ENCODE measurements at regions not wholly inside any gene's neighbourhood (a gene's known extent, or its start where the extent isn't known, plus 50 kb on each side); places are given as distances from the start of the nearest gene placed in this dataset.
"Not testable (repeated sequence)": the region's sequence is repeated elsewhere in the genome, so short reads cannot be mapped to it uniquely, and the experiment has no call there.

DNA sequence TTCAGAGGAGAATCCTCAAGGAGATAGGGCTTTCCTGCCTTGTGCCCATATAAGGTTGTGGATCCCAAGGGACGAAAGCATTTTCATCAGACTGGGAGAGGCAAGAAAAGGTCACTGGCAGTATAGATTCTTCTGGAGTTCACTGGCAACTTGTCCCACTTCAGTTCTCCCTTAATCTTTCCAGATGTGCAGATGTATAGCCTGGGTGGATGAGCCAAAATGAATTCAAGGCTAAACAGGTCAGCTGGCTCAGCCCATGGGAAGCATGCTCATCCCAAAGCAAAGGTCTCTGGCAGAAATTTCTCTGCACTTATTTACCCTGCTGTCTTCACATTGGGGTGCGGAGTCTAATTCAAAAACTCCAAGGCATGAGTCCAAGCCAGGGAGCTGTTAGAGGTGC, 148.9 kb upstream of the TNP1 start:
- no peak for FAIRE-seq

DNA sequence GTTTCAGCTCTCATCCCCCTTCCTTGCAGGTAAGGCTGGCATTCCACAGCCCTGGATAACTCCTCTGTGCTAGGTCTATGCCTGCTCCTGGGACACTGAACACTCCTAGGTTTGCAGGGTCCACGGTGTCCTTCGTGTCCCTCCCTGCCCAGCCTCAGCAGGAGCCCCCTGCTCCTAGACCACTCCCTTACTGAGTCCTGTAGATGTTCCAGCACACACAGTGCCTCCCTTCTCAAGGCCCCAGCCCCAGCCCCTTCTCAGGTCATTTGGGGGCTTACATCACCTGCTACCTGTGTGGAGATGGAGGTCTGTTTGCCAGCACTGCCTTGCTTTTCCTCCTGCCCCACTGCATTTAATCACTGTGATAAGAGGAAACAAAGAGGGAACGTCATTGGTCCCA, 146.4 kb upstream of the TNP1 start:
- no peak for FAIRE-seq

DNA sequence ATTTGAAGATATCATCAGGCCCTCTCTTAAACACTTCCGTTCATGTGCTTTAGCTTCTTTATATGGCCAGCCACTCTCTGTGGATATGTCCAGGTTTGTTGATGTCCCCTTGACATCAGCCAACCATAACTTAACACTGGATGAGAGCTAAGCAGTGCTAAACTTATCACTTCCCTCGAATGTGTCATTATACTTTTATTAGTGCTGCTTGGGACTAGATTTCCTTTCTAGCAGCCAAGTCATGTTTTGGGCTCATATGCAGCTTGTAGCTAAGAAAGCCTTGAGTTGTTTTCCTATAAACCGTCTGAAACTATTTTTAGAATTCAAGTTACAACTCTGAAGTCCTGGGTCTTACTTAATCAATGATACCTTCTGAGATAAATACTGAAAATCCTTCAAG, 144.8 kb upstream of the TNP1 start:
- FAIRE-seq, result no peak

DNA sequence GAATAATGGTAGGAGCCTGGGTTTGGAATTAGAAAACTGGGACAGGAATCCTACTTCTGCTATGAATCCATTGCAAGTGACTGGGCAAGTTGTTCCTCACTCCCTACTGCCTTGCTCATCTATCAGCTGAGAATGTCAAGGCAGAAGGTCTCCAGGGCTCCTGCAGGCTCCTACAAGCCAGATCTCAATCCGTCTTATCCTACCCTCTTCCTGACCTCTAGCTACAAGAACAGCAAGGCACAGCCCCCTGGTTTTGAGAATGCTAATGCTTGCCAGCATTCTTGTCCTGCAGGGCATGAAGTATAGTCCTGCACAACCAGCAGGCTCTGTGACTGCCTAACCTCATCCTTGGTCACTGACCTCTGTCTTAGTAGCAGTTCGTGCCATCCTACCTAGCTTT, 141.9 kb upstream of the TNP1 start:
- no peak for FAIRE-seq

DNA sequence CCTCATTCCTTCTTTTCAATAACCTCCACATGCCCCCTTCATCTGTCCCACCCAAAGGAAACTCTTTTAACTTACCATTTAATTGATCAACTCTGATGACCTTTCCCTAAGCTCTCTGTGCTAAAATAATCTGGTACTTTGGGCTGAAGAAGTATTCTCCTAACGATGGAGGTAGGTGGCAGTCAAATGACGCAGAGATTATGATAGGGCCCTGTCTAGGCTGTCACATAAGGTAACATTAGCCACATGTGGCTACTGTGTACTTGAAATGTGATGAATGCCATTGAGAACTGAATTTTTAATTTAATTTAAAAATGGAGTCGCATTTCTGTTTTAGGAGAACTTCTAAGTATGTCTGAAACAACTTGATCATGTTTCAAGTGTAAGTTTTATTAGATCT, 140.5 kb upstream of the TNP1 start:
- no peak for FAIRE-seq

DNA sequence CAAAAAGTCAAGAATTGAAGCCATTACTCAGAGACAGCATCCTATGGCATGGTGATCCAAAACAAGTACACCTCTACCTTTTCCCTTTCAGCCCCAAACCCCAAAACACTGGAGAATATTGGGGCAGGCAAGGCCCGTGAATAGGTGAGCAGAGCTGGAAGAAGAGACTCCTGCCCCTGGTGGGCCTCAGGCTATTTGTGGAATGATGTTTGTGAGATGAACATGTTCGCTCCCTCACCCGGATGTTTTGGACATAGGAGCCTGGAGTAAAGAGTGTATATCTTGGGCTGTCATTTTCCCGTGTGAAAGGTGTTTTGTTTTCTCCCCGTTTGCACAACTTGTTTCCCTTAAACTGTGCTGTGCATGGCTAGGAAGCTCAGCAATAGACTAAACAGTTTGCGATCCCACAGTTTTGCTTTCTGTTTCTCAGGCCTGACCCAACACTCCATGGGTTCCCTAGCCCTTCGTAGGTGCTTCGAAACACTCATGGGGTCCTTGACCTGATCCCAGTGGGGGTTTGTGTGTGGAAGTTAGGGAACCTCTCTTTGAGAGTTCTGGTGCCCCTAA, 136.5 kb upstream of the TNP1 start:
- no peak for FAIRE-seq

DNA sequence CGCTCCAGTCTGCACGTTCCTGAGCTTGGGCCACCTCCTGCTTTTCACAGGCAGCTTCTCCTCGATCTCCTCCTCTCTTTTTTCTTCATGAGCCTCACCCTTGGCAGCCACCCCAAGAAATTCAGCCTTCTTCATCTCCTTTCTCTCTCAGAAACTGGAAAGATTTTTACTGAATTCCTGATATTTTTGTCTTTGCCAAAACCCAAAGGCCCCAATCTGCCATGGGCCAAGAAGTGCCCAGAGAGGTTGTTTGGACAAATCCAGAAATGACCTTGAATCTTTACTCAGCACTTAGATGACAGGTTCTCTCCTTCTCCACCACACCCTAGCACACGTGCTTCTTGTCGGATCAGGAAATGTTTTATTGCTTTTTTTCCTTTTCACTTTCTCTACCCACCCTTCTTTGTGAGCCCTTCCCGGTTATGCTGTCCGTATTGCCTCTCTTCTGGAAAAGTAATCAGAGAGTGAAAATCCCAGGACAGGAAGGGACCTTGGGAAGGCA, 134.5 kb upstream of the TNP1 start:
- no peak for FAIRE-seq

DNA sequence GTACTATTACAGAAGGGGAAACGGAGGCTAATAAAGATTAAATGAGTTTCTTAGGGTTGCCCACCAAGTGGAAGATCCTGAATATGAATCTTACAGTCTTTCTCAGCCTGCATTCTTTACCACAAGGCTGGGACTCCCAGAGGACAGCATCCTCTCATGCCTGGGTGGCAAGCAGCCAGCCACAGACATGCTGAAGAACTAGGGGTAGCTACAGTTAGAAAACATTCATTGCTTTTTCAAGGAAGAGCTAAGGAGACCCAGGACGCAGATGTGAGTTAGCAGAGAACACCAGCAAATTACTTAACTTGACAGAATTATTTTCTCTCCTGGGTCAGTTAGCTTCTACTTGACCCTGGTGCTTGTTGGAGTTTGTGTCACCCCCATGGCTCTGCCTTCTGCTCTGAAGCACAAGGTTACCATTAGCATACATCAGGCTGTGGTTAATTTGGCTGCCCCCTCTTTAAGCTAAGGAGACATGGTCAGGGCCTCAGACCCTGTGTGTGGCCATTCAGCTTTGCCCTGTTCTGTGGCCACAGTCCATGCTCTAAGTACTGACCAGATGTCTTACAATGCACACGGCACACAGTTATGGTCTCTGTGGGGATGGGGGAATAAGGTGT, 132.3 kb upstream of the TNP1 start:
- no peak for FAIRE-seq

DNA sequence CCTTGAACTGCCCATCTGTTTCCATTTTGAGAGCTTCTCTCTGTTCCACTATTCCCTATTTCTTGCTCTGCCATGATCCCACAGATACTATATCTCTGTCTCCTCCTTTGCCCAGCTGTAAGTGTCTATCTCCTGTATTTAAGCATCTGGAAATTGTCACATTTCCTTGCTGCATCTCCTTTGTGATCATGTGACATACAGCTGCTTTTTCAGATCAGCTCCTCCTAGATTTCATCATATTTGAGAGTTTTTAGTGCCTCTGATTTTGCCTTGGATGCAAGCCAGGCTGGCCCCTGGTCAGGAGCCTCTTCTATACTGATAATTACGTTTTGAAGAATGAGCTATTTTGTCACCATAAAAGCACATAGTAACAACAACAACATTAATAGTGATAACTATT, 131.7 kb upstream of the TNP1 start:
- FAIRE-seq, result no peak

DNA sequence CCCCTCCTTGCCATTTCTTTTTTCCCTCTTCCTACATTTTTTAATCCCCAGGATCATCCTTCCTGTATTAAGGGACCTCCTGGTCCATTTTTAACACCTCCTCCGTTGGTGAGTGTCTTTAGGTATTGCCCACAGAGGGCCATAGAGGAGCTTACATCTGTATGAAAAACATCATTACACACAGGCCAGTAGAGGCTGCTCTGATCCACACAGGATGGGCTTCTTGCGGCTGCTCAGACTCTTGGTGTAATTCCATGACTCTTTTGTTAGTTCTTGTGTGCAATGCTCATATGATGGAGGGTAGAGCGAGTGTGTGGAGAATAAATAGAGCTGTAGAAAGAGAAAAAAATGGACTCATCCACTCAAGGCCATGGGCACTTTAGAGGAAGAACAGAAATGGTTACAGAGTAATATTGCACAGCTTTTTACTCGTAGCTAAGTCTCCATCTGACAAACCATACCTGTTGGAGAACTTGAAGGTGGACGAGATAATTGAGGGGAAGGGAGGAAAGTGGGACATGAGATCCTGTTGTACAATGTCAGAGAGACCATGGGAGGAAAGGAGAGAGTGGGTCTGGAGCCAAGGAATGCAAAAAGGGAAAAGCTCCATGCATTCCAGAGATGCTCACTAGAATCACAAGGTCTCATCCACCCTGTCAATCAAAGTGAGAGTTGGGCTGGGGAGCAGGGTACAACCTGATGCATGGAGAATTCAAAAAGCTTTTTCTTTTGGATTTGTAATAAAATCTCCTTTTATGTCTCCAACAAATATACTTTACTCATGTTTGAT, 129.7 kb upstream of the TNP1 start:
- FAIRE-seq, result no peak

DNA sequence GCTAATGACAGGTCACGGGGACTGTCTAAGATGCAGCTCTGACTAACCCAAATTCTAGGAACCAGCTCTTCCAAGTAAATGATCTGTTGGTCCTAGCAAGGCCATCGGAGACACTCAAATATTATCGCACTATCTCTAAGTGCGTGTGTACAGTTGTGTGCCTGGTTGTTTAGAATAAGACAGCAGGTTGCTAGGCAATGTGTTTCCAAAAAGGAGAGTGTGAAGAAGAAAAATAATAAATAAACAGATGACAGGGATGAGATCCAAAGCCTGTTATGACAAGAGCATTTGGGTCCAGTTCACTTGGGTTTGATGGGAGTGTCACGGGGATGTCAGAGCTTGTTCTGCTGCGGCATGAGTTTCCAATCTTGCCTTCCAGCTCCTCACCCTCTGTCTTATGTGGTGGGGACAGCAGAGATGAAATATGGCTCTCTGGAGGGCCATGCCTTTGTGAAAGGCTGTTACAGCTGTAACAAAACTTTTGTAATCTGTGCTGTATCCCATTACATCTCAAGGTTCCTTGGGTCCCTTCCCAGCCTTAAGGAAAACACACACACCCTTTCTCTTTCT, 127.5 kb upstream of the TNP1 start:
- no peak for FAIRE-seq

DNA sequence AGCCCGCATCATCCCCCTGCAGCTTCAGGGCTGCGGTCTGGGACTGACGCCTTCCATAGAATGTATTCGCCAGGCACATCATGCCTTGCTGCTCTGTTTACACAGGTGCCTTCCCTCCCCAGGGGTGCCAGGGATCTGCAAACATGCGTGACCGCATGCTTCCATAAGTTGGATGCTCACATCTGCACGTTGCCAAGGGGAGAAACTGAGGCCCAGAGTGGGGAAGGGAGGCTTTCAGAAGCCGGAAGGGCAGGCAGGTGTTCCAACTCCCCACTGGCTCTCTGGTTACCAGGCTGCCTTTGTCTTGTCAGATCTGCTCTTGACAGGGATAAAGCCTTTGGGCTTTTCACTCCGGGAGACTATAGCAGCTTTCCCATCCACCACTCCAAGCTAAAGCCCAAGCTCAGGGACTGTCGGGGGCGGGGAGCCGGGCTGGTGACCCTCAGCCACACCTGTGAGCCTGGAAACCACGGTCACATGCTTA, 125.8 kb upstream of the TNP1 start:
- FAIRE-seq, result no peak

DNA sequence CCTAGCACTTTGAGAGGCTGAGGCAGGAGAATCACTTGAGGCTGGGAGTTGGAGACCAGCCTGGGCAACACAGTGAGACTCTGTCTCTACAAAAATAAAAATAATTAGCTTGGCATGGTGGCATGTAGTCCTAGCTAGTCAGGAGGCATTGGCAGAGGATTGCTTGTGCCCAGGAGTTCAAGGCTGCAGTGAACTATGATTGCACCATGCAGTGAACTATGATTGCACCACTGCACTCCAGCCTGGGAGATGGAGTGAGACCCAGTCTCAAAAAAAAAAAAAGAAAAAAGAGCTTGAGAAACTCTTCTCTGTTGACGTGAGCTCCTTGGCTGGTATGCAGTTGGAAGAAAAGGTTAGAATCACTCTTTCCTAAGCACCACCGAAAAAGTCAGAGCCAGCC, 125.1 kb upstream of the TNP1 start:
- FAIRE-seq, result no peak

DNA sequence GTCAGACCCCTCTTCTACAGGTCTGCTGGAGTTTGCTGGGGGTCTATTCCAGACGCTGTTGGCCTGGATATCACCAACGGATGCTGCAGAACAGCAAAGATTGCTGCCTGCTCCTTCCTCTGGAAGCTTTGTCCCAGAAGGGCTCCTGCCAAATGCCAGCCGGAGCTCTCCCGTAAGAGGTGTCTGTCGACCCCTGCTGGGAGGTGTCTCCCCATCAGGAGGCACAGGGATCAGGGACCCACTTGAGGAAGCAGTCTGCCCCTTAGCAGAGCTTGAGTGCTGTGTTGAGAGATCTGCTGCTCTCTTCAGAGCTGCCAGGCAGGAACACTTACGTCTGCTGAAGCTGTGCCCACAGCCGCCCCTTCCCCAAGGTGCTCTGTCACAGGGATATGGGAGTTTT, 122.1 kb upstream of the TNP1 start:
- FAIRE-seq, result not testable (repeated sequence)

DNA sequence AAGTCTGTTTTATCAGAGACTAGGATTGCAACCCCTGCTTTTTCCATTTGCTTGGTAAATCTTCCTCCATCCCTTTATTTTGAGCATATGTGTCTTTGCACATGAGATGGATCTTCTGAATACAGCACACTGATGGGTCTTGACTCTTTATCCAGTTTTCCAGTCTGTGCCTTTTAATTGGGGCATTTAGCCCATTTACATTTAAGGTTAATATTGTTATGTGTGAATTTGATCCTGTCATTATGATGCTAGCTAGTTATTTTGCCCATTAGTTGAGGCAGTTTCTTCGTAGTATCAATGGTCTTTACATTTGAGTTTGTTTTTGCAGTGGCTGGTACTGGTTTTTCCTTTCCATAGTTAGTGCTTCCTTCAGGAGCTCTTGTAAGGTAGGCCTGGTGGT, 120.6 kb upstream of the TNP1 start:
- not testable (repeated sequence) for FAIRE-seq

DNA sequence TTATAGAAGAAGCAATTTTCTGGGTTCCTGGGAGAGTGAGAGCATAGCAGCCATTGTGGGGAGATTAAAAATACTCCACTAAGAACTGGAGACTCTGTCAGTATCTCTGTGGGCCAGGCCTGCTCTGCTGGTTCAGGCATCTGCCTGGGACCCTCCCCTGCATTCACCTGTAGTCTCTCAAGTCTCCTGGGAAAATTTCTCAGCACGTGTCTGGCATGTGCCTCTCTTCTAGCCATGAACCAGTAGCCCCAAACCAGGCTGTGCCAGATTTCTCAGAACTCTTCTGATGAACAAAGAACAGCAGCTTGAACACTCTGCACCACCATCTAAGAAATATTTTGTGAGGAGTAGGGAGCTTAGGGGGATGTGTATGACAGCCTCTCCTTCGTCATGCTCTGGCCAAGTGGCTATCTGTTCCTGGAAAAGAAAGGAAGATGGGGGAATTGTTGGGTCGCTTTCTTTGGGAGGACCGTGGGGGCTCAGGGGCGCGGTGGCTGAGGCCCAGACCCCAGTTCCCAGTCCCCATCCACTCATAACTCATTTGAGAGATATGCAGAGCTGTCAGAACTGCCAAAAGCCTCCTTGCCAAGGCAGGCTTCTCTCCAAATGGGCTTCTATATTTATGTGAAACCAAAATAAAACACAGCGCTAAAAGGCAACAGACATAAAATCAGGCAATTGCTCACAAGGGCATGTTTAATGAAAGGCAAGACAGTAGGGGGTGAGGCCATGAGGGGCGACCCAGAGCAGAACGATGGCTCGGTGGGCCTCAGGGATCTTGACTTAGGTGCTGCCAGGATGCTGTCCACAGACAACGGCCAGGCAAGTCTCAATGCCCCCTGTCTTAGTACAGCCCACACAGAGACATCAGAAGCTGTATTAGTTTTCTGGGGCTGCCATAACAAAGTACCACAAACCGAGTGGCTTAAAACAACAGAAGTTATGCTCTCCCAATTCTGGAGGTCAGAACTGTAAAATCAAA, 114.7 kb upstream of the TNP1 start:
- FAIRE-seq, result no peak

DNA sequence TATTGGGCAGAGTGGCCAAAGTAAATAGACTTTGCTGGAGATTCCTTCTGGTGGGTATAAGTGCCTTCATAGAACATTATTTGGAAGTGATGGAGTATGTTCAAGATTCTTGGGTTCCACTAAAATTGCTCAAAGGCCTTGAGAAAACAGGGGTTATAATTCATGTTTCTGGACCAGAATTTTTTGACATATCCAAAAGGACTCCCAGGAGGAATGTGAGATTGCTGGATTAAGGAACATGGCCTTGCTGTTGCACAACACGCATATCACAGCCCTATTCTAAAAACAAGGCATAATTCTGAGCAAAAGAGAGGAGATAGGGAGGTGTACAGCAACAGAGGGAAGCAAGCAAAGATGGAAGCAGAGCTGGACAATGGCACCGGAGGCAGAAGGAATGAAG, 111.7 kb upstream of the TNP1 start:
- FAIRE-seq, result no peak

DNA sequence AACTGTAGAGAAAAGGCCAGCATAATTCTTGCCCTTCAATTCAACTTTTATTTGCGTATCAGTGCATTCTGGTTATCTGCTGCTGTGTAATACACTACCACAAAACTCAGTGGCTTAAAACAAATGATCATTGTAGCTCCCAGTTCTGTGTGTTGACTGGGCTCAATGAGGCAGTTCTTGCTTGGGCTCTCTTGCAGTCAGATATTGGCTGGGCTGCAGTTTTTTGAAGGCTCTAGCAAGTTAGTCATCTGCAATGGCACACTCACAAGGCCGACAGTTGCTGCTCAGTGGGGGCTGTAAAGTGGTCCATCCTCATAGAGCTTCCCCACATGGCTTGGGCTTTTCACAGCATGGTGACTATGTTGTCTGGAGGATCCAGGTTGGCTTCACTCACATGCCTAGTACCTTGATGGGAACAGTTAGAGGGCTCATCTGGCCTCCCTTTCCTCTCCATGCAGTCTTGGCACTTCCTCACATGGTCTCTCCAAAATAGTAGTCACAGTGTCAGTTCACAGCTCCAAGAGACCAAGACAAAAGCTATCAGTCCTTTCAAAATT, 110.6 kb upstream of the TNP1 start:
- FAIRE-seq, result no peak

DNA sequence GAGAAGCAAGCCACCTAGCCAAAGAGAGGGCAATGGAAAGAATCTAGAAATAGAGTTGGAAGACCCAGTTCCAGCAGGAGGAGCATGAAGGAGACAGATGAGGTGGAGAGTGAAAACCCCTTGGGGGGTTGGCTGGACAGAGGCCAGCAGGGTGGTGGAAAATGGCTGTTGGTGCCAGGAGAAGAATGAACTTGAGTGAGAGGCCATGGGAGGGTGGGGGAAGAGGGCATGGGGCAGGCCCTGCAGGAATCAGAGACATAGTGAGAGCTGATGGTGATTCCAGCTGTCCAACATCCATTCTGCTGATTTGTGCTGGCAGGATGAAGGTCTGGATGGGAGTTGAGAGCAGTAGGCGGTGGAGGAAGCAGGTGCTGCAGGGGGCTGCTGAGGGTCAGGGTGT, 108.0 kb upstream of the TNP1 start:
- FAIRE-seq, result no peak

DNA sequence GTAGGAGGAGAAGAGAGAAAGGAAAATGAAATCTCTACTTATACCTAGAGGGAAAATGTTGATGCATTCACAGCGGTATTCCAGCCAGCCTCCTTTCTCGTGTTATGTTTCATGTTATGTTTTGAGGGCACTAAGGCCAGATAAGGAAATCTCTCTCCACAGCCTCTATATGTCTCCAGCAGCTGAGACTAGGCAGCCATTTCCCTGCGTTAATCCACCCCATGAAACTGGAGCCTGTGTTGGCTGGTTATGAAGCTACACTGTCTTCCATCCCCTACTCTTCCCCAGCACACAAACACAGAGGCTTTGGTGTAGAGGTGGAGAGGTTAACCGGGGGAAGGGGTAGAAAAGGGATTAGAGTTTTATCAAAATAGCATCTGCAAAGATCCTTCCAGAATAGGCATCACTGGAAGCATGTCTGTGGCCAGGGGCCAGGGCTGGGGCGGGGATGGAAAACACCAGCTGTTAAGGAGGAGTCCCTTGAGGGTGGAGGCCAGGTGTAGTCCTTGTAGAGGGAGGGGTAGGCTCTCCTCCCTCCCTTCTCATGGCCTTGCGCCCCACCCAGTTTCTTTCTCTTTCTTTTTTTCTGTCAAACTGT, 100.9 kb upstream of the TNP1 start:
- no peak for FAIRE-seq

DNA sequence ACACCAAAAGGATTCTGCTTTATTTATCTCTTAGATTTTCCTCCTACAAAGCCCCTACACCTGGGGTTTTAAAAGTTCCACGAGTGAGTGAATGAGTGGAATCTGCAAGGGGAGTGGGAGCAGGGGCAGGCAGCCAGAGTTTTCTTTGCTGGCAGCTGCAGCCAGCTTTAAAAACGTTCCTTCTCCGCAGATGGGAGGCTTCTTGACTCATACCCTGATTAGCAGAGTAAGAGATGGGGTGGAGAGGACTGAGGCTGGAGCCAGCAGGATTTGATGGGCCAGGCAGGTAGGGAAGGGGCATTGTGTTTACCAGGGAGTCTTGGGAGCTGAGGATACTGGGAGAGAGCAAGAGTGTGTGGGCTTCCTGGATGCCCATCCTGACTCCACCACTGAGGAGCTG, 99.6 kb upstream of the TNP1 start:
- FAIRE-seq, result no peak
